B cell (primary cell): ENCODE measurements at regions not wholly inside any gene's neighbourhood (a gene's known extent, or its start where the extent isn't known, plus 50 kb on each side); places are given as distances from the start of the nearest gene placed in this dataset.

Experiments used
- EZH2 ChIP-seq: IDR thresholded peaks from 2 replicates; pipeline ENCODE4 v1.6.1; 2012; ENCODE audit warnings: borderline replicate concordance, low read depth, mild to moderate bottlenecking, moderate library complexity, low read length; ENCODE audit not compliant: insufficient read depth, poor library complexity, severe bottlenecking
- TF ChIP-seq, protein P1 (sequence below): fragments of 200-600 bp; IDR thresholded peaks from one replicate; pipeline ENCODE4 v1.8.0; 2022; ENCODE audit warnings: antibody characterized with exemption, mild to moderate bottlenecking

DNA sequence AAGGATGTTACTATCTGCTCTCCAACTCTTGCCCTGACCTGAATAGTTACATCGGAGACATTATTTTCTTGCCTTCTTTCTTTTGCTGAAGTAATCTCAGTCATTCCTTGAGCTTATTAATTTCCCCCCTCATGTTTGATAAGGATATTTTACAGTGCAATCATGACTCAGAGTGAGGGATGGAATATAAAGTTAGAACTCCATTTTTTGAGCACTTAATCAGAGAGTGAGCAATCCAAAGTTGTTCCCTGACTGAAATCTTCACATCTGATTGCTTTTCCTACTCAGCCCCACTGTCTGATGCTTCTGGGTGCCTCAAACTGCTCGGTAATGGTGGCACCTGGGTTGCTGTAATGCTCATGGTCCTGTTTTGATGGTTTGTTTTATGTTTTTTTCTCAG is 142.7 kb upstream of the SEL1L start:
- TF ChIP-seq, protein P1, sequence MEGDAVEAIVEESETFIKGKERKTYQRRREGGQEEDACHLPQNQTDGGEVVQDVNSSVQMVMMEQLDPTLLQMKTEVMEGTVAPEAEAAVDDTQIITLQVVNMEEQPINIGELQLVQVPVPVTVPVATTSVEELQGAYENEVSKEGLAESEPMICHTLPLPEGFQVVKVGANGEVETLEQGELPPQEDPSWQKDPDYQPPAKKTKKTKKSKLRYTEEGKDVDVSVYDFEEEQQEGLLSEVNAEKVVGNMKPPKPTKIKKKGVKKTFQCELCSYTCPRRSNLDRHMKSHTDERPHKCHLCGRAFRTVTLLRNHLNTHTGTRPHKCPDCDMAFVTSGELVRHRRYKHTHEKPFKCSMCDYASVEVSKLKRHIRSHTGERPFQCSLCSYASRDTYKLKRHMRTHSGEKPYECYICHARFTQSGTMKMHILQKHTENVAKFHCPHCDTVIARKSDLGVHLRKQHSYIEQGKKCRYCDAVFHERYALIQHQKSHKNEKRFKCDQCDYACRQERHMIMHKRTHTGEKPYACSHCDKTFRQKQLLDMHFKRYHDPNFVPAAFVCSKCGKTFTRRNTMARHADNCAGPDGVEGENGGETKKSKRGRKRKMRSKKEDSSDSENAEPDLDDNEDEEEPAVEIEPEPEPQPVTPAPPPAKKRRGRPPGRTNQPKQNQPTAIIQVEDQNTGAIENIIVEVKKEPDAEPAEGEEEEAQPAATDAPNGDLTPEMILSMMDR, result no peak
- no peak for TF ChIP-seq EZH2
